HG03457 (cell line): ENCODE measurements at regions not wholly inside any gene's neighbourhood (a gene's known extent, or its start where the extent isn't known, plus 50 kb on each side); places are given as distances from the start of the nearest gene placed in this dataset.
"Not testable (repeated sequence)": the region's sequence is repeated elsewhere in the genome, so short reads cannot be mapped to it uniquely, and the experiment has no call there.

ENCODE experiments used
- ATAC-seq: cut with Tn5 transposase; IDR thresholded peaks from one replicate; pipeline ENCODE4 v1.9.1; 2021; ENCODE audit warnings: moderate number of reproducible peaks; ENCODE audit not compliant: unreplicated experiment

- no peak for ATAC-seq
These were observed 338.2 kb upstream of the PABPC4L start for GRCh38 chr4:134539729-134540231.

- no peak for ATAC-seq
These were observed 336.1 kb upstream of the PABPC4L start for GRCh38 chr4:134537701-134538100.

- no peak for ATAC-seq
These were observed 331.5 kb upstream of the PABPC4L start for GRCh38 chr4:134533068-134533467.

GRCh38 chr4:134531013-134531412 is 329.4 kb upstream of the PABPC4L start:
- no peak for ATAC-seq

- ATAC-seq, result no peak
These were observed 328.0 kb upstream of the PABPC4L start for GRCh38 chr4:134529629-134530028.

- no peak for ATAC-seq
These were observed 317.1 kb upstream of the PABPC4L start for GRCh38 chr4:134518574-134519217.

GRCh38 chr4:134510544-134510943 is 309.0 kb upstream of the PABPC4L start:
- ATAC-seq, result no peak

- ATAC-seq, result no peak
These were observed 303.9 kb upstream of the PABPC4L start for GRCh38 chr4:134505511-134505910.

- ATAC-seq, result no peak
These were observed 300.5 kb upstream of the PABPC4L start for GRCh38 chr4:134501973-134502643.

- not testable (repeated sequence) for ATAC-seq
These were observed 299.9 kb upstream of the PABPC4L start for GRCh38 chr4:134501488-134501887.

- no peak for ATAC-seq
These were observed 297.5 kb upstream of the PABPC4L start for GRCh38 chr4:134499074-134499473.

- ATAC-seq, result no peak
These were observed 289.3 kb upstream of the PABPC4L start for GRCh38 chr4:134490863-134491262.

- ATAC-seq, result not testable (repeated sequence)
These were observed 281.9 kb upstream of the PABPC4L start for GRCh38 chr4:134483514-134483913.

GRCh38 chr4:134471569-134471968 is 270.0 kb upstream of the PABPC4L start:
- ATAC-seq, result no peak

GRCh38 chr4:134470544-134470943 is 269.0 kb upstream of the PABPC4L start:
- ATAC-seq, result no peak

- no peak for ATAC-seq
These were observed 263.8 kb upstream of the PABPC4L start for GRCh38 chr4:134465417-134465816.

GRCh38 chr4:134463771-134464170 is 262.2 kb upstream of the PABPC4L start:
- no peak for ATAC-seq

GRCh38 chr4:134426821-134427220 is 225.2 kb upstream of the PABPC4L start:
- ATAC-seq, result no peak

GRCh38 chr4:134425756-134426155 is 224.2 kb upstream of the PABPC4L start:
- ATAC-seq, result no peak

GRCh38 chr4:134422776-134423175 is 221.2 kb upstream of the PABPC4L start:
- no peak for ATAC-seq

- ATAC-seq, result no peak
These were observed 220.1 kb upstream of the PABPC4L start for GRCh38 chr4:134421734-134422133.

- no peak for ATAC-seq
These were observed 207.3 kb upstream of the PABPC4L start for GRCh38 chr4:134408897-134409296.
